Suprapubic skin (tissue), 4 donors: ENCODE measurements at regions not wholly inside any gene's neighbourhood (a gene's known extent, or its start where the extent isn't known, plus 50 kb on each side); places are given as distances from the start of the nearest gene placed in this dataset.

Experiments
- POLR2A ChIP-seq, 2 donors: fragments of 450-650 bp; IDR thresholded peaks; one replicate each; pipeline ENCODE4 v1.6.1; 2017; ENCODE audit warnings: antibody characterized with exemption in 2 of 2, mild to moderate bottlenecking in 2 of 2, moderate library complexity in 2 of 2
- POLR2AphosphoS5 ChIP-seq, 3 donors: sonication (generic); formaldehyde crosslinking; IDR thresholded peaks; one replicate each; pipeline ENCODE4 v1.6.1; 2017; ENCODE audit warnings: antibody characterized with exemption in 3 of 3

DNA sequence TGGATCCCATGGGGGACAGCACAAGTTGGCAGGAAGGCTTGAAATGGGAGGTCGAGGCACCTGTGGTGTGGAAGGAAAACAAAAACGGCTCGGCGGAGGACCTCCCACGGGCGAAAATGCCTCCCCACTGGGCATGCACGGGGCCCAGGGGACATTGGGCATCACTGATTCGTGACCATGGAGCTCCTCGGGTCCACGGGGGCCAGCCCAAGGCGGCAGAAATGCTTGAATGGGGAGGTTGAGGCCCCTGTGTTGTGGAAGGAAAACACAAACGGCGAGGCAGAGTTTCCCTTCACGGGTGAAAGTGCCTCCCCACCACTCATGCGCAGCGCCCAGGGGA is 376.0 kb downstream of the ALG10 start:
- TF ChIP-seq POLR2AphosphoS5 (IDR thresholded peaks at IDR 0.05) (no peak), POLR2A (IDR thresholded peaks at IDR 0.05) (no peak)
